Sigmoid colon (tissue), 3 donors: ENCODE measurements at regions not wholly inside any gene's neighbourhood (a gene's known extent, or its start where the extent isn't known, plus 50 kb on each side); places are given as distances from the start of the nearest gene placed in this dataset.

Experiments used
- CTCF ChIP-seq, 4 experiments: fragments of 450-650 bp in 3 of 4; fragments of 200-600 bp in 1 of 4; IDR thresholded peaks; one replicate each; pipeline ENCODE4 v1.5.1; 2016 to 2019; ENCODE audit warnings: antibody characterized with exemption in 4 of 4, mild to moderate bottlenecking in 3 of 4, moderate library complexity in 2 of 4
- POLR2A ChIP-seq, 2 donors: fragments of 450-650 bp; IDR thresholded peaks; one replicate each; pipeline ENCODE4 v1.6.1; 2016; ENCODE audit warnings: antibody characterized with exemption in 2 of 2, mild to moderate bottlenecking in 2 of 2, moderate library complexity in 2 of 2

- TF ChIP-seq CTCF (IDR thresholded peaks at IDR 0.05) (no peak), POLR2A (IDR thresholded peaks at IDR 0.05) (no peak)
These were observed 451.3 kb downstream of the OMA1 start for GRCh38 chr1:58095183-58095582.
